ENCODE measurements at regions not wholly inside any gene's neighbourhood (a gene's known extent, or its start where the extent isn't known, plus 50 kb on each side); places are given as distances from the start of the nearest gene placed in this dataset.

- FAIRE-seq, result no peak
Measured at GRCh38 chr2:204332706-204333105, 212.6 kb upstream of the PARD3B start.

DNA sequence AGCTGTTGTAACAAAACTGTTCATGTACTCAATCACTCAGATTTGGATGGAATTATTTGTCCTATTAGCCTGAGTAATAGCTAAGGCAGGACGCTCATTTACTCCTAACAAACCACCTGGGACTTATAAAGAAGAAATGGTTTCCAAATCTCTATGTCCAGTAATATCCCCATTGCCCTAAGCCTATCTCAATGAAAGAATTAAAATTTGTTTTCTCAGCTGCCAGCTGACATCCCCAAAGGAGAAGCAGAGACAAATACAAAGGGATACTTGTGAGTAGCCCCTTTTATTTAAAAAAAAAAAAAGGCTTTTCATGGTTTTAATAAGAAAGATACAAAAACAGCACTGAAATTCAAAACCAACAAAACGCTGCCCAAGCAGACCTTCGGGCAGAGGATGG is 211.4 kb upstream of the PARD3B start:
- FAIRE-seq, result no peak

DNA sequence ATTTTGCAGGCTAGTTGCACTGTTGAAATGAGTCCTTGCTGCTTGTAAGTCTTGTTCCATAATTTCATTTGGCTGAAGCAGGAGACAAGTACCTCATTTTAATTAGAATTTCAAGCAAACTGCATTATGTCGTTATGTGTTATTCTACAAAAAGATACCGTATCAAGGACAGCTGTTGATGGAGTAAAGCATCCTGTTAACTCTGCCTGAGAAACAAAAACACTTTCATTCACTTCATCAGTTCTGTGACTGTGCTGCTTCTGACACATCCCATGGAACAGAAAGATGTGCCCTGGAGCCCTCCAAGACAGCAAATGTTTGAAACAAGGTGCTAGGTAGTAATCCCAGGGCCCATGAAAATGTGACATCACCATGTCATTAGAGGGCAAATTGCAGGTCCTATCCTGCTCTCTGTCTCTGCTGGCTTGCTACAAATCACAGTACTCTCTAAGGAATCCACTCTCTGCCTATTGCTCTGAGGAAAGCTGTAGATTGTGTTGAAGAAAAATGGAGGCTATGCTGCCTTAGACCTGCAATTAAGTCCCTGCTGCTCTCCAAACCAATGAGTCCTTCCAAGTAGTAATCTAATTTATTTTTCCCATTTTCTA is 209.7 kb upstream of the PARD3B start:
- no peak for FAIRE-seq

DNA sequence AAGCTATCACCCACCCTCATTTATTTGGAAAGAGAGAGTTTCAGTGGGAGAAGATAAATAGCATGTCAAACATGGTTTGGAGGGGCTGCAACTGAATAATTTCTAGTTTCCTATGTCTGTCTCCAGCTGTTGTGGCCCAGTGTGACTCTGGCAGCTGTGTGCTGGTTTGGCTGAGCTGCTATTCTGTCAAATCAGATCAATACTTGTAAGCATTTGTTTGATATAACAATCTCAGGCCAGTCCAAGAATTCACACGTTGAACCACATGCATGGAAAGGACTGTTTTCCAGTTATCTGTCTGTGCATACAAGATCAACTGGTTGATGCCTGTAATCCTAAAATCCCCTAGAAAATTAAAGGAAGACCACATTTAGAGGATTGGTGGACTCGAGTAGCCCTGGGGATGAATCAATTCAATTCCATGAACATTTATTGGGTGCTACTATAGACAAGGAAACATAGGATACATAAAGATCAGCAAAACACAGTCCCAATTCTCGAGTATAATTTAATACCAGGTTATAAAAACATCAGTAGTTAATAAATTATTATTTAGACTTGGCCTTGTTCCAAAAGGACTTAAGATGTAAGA is 209.0 kb upstream of the PARD3B start:
- FAIRE-seq, result no peak

- FAIRE-seq, result no peak
Measured at GRCh38 chr2:204337638-204338037, 207.6 kb upstream of the PARD3B start.

GRCh38 chr2:204339212-204339715 is 206.0 kb upstream of the PARD3B start:
- FAIRE-seq, result no peak

DNA sequence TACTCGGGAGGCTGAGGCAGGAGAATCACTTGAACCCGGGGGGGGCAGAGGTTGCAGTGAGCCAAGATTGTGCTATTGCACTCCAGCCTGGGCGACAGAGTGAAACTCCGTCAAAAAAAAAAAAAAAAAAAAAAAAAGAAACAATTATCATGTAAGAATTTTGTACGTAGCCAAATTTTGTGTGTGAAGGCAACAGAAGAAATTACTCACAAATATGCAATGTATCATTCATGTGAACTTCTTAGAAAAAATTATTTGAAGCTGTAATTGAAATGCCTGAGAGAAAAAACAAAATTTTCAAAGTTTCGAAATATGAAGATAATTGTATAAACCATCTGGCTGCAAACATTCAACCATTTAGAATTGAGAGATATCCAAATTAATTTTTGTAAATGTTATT is 204.8 kb upstream of the PARD3B start:
- FAIRE-seq, result no peak

DNA sequence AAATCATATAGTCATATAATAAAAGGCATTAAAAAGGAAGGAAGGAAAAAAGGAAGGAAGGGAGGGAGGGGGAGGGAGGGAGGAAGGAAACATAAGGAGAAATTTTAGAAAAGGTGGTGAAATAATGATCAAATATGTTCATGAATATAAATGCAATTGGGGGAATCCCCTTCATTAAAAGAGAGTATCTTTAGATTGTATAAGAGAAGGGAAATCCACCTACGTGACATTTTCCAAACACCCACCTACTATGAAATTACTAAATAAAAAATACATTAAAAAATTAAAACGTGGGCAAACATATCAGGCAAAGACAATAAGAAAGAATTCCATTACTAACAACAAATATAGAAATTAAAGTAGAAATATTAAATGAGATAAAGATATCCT is 203.4 kb upstream of the PARD3B start:
- no peak for FAIRE-seq

DNA sequence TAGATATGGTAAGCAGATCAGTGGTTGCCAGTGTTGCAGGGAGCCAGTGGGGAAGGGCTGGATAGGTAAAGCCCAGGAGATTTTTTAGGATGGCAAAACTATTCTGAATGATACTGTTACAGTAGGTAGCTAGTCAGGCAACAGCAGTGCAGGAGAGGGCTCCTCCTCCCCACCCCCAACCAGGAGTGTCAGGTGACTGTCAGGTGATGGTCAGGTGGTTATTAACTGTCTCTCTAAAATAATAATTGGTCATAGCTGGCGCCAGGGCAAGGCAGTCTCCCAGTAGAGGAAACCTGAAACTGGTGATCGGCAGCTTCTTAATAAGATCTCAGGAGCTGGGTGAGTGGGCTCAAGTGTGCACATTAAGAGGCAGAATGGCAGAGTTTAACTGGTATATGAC is 201.6 kb upstream of the PARD3B start:
- FAIRE-seq, result no peak

DNA sequence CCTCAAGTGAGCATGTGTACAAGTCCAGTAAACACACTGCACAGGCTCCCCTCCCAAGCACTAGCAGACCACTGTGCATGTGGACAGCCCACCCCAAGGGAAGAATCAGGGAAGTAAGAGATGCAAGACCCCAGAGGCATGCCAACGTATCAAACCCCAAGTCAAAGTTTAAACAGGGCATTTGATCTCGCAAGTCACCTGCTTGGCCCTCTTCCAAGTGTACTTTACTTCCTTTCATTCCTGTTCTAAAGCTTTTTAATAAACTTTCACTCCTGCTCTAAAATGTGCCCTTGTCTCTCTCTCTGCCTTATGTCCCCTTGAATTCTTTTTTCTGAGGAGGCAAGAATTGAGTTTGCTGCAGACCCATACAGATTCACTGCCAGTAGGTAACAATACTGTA is 201.2 kb upstream of the PARD3B start:
- FAIRE-seq, result no peak

- no peak for FAIRE-seq
Measured at GRCh38 chr2:204346906-204347305, 198.4 kb upstream of the PARD3B start.

DNA sequence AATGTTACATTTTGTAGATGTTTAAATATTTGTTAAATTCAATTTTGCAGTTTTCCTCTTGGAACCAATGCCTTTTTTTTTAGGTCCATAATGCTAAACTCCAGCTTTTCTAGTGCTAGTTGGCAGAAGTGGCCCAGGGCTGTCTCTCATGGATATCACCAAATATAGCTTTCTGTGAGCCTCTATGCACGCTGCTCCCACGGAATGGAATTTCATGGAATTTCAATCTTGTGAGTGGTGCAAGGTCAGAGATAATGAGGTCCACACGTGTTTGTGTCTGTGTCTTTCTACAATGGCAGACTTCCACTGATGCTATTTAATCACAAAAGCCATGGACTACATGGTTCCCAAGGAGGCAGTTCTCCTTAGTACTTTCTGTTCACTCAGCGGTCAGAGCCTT is 191.5 kb upstream of the PARD3B start:
- FAIRE-seq, result no peak

GRCh38 chr2:204354442-204354856 is 190.8 kb upstream of the PARD3B start:
- FAIRE-seq, result no peak

DNA sequence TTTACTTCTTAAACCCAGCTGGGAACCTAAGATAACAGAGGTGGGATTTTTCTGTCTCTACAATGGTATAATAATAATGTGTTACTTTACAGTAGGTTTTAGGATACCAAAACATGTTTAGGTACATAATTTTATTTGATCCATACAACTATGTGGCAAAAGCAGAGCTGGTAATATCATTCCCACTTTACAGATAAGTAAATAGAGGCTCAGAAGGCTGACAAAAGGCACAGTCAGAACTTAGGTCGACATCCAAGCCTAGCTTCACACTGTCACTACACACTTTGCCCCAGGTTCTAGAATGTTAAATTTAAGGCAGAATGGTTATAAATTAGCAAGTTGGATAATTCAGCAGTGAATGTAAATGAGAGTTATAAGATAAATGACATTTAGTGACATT is 189.6 kb upstream of the PARD3B start:
- no peak for FAIRE-seq

GRCh38 chr2:204356151-204356641 is 189.1 kb upstream of the PARD3B start:
- no peak for FAIRE-seq

GRCh38 chr2:204357286-204357685 is 188.0 kb upstream of the PARD3B start:
- FAIRE-seq, result no peak

DNA sequence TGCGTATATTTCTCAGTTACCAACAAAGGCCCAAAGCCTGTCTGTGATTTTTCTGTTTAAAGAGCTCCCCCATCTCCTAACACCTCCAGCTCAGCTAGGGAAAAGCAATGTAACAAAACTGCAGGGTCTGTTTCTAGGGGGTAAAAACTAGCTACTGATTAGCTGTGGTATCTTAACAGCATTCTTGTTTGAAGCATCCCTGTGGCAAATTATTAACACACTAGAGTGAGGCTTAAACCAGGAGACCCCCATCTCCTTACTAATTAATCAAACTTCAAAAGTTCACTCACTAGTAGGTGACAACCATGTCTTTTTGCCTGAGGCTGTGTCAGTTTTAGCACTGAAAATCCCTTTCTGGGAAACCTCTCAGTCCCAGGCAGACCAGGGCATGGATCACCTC is 186.2 kb upstream of the PARD3B start:
- no peak for FAIRE-seq

GRCh38 chr2:204360218-204361007 is 184.9 kb upstream of the PARD3B start:
- FAIRE-seq, result no peak

DNA sequence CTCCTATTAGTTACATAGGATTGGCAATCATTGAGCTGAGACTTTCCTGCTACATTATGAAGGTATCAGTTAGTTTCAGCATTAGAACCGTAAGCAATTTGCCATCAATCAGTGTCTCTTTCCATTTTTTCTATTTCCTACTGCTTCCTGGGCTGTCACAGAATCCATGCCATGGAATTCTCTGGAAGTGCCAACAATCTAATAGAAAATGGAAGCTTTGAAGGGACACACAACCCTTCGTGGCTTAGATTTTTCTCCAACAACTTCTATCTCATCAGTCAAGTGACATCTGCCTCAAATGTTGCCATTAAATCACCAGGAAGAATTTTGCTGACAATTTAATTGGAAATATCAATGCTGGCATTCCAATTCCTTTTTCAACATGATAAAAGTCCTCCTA is 183.5 kb upstream of the PARD3B start:
- FAIRE-seq, result no peak

- no peak for FAIRE-seq
Measured at GRCh38 chr2:204362581-204362980, 182.7 kb upstream of the PARD3B start.

DNA sequence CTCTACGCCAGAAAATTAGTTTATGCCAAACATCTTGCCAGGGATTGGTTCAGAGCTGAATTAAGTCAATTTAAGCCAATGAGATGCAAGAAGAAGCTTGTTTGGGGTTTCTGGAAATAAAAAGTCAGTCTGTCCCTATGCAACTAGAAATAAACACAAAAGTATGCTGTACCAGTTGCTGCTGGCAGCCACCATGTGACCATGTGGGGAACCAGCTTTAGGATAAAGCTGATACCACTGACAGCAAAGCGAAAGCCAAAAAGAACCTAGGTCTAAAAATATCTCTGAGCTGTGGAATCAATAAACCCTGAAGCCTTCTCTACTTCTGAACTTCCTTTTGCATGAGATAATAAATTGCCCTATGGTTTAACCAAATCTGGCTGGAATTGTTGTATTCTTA is 181.8 kb upstream of the PARD3B start:
- FAIRE-seq, result no peak

GRCh38 chr2:204364860-204365535 is 180.3 kb upstream of the PARD3B start:
- FAIRE-seq, result no peak

DNA sequence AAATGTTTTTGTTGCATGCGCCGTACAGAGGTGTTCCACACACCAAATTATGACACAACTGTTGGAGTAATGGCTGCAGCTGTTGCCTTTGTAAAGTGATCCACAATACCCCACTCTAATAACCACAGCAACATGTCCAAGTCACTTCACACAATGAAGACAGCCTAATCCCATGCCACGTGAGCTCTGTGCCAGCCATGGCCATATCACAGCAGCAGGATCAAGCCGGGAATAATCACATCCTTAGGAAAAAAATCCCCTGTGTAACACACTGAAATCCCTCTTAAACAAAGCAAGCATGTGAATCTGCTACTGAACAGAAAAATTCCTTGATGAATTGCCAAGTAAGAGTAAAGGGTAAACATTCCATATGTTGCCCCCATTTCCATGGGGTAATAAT is 179.5 kb upstream of the PARD3B start:
- FAIRE-seq, result no peak

- no peak for FAIRE-seq
Measured at GRCh38 chr2:204367466-204367865, 177.8 kb upstream of the PARD3B start.
